GM19023 (cell line): ENCODE measurements at regions not wholly inside any gene's neighbourhood (a gene's known extent, or its start where the extent isn't known, plus 50 kb on each side); places are given as distances from the start of the nearest gene placed in this dataset.
"Not testable (repeated sequence)": the region's sequence is repeated elsewhere in the genome, so short reads cannot be mapped to it uniquely, and the experiment has no call there.

Source experiments
- ATAC-seq: cut with Tn5 transposase; IDR thresholded peaks from one replicate; pipeline ENCODE4 v1.9.1; 2021; ENCODE audit warnings: mild to moderate bottlenecking, moderate library complexity; ENCODE audit not compliant: unreplicated experiment

GRCh38 chr14:86196471-86196870 is 666.5 kb downstream of the FLRT2 start:
- no peak for ATAC-seq

- ATAC-seq = no peak
Observed at GRCh38 chr14:86193756-86194155, 663.8 kb downstream of the FLRT2 start.

- ATAC-seq = no peak
Observed at GRCh38 chr14:86179980-86180379, 650.0 kb downstream of the FLRT2 start.

- no peak for ATAC-seq
Observed at GRCh38 chr14:86168371-86168770, 638.4 kb downstream of the FLRT2 start.

GRCh38 chr14:86166541-86166940 is 636.6 kb downstream of the FLRT2 start:
- ATAC-seq = no peak

- ATAC-seq = no peak
Observed at GRCh38 chr14:86153480-86153879, 623.5 kb downstream of the FLRT2 start.

GRCh38 chr14:86143248-86143647 is 613.3 kb downstream of the FLRT2 start:
- ATAC-seq = no peak

GRCh38 chr14:86141966-86142365 is 612.0 kb downstream of the FLRT2 start:
- no peak for ATAC-seq

GRCh38 chr14:86129426-86129825 is 599.5 kb downstream of the FLRT2 start:
- ATAC-seq = no peak

GRCh38 chr14:86124328-86124727 is 594.4 kb downstream of the FLRT2 start:
- ATAC-seq = no peak

GRCh38 chr14:86115972-86116371 is 586.0 kb downstream of the FLRT2 start:
- ATAC-seq = no peak

GRCh38 chr14:86110871-86111270 is 580.9 kb downstream of the FLRT2 start:
- ATAC-seq = not testable (repeated sequence)

- no peak for ATAC-seq
Observed at GRCh38 chr14:86104691-86105265, 574.8 kb downstream of the FLRT2 start.

- no peak for ATAC-seq
Observed at GRCh38 chr14:86094512-86094911, 564.6 kb downstream of the FLRT2 start.

GRCh38 chr14:86091811-86092210 is 561.9 kb downstream of the FLRT2 start:
- no peak for ATAC-seq

- no peak for ATAC-seq
Observed at GRCh38 chr14:86088156-86088555, 558.2 kb downstream of the FLRT2 start.

GRCh38 chr14:86087377-86087776 is 557.4 kb downstream of the FLRT2 start:
- no peak for ATAC-seq

GRCh38 chr14:86086962-86087361 is 557.0 kb downstream of the FLRT2 start:
- no peak for ATAC-seq

GRCh38 chr14:86084097-86084496 is 554.2 kb downstream of the FLRT2 start:
- no peak for ATAC-seq

GRCh38 chr14:86083616-86084015 is 553.7 kb downstream of the FLRT2 start:
- no peak for ATAC-seq

- no peak for ATAC-seq
Observed at GRCh38 chr14:86072116-86072894, 542.4 kb downstream of the FLRT2 start.

- no peak for ATAC-seq
Observed at GRCh38 chr14:86066651-86067050, 536.7 kb downstream of the FLRT2 start.

GRCh38 chr14:86065407-86065806 is 535.5 kb downstream of the FLRT2 start:
- no peak for ATAC-seq
